C4-2B (cell line): ENCODE measurements at regions not wholly inside any gene's neighbourhood (a gene's known extent, or its start where the extent isn't known, plus 50 kb on each side); places are given as distances from the start of the nearest gene placed in this dataset.

ENCODE experiments used
- ZFX ChIP-seq: fragments of 450-650 bp; IDR thresholded peaks from 2 replicates; pipeline ENCODE4 v1.6.1; 2017
- TF ChIP-seq, protein P1 (sequence below): fragments of 450-650 bp; conservative IDR thresholded peaks from 2 replicates; pipeline ENCODE4 v1.5.1; 2017; ENCODE audit warnings: mild to moderate bottlenecking

- TF ChIP-seq, protein P1, sequence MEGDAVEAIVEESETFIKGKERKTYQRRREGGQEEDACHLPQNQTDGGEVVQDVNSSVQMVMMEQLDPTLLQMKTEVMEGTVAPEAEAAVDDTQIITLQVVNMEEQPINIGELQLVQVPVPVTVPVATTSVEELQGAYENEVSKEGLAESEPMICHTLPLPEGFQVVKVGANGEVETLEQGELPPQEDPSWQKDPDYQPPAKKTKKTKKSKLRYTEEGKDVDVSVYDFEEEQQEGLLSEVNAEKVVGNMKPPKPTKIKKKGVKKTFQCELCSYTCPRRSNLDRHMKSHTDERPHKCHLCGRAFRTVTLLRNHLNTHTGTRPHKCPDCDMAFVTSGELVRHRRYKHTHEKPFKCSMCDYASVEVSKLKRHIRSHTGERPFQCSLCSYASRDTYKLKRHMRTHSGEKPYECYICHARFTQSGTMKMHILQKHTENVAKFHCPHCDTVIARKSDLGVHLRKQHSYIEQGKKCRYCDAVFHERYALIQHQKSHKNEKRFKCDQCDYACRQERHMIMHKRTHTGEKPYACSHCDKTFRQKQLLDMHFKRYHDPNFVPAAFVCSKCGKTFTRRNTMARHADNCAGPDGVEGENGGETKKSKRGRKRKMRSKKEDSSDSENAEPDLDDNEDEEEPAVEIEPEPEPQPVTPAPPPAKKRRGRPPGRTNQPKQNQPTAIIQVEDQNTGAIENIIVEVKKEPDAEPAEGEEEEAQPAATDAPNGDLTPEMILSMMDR: no peak
- no peak for TF ChIP-seq ZFX
Observed at GRCh38 chr5:14980698-14981097, 109.1 kb upstream of the ANKH start.
